ENCODE measurements at regions not wholly inside any gene's neighbourhood (a gene's known extent, or its start where the extent isn't known, plus 50 kb on each side); places are given as distances from the start of the nearest gene placed in this dataset.

- TF ChIP-seq CTCF (IDR thresholded peaks at IDR 0.05) (no peak), EHMT2 (IDR thresholded peaks at IDR 0.05; ENCODE audit: low read depth) (no peak), SMC3 (IDR thresholded peaks at IDR 0.05) (no peak), MYC (IDR thresholded peaks at IDR 0.05; ENCODE audit: borderline replicate concordance, low read length) (no peak), RNF2 (IDR thresholded peaks at IDR 0.05; ENCODE audit: borderline replicate concordance, low read depth) (no peak), CHD2 (IDR thresholded peaks at IDR 0.05; ENCODE audit: low read length, partially characterized antibody) (no peak)
- TF ChIP-seq, protein P1, sequence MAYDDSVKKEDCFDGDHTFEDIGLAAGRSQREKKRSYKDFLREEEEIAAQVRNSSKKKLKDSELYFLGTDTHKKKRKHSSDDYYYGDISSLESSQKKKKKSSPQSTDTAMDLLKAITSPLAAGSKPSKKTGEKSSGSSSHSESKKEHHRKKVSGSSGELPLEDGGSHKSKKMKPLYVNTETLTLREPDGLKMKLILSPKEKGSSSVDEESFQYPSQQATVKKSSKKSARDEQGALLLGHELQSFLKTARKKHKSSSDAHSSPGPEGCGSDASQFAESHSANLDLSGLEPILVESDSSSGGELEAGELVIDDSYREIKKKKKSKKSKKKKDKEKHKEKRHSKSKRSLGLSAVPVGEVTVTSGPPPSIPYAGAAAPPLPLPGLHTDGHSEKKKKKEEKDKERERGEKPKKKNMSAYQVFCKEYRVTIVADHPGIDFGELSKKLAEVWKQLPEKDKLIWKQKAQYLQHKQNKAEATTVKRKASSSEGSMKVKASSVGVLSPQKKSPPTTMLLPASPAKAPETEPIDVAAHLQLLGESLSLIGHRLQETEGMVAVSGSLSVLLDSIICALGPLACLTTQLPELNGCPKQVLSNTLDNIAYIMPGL (CRISPR knock-in tag; IDR thresholded peaks at IDR 0.05; ENCODE audit: borderline replicate concordance), result no peak
Measured at GRCh38 chr5:82540301-82540700, 262.1 kb upstream of the RPS23 start (continued).

DNA sequence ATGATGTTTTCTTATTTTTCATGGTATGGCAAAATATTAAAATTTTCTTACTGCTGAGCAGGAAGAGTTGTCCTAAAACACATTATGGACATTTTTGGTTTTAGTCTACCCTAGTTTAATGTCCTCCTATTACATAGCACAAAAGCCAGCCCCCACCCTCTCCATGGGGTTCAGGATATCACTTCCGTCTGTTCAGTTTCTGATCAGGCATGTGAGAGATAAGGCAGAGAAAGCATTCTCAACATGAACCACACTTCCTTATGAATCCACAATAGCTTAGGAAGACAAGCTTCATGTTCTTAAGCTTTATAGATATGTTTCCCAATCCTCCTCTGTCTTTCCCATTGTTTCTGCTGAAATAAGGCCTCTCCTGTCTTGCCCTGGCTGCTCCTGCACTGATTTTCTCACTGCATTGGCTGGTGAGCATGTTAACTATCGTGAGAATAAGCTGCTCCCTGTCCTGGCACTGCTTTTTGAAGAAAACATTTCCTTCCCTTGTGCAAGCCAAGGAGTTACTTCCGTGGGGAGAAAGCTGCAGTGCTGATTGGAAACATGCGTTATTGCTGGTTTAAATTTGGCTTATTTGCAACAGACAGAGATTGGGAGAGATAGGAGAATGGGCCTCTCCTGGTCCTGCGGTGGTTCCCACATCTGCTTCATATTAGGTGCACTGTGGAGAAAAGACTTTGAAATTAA is 260.3 kb upstream of the RPS23 start:
- POLR2A ChIA-PET, result no interaction called here

More for the DNA sequence above, 260.3 kb upstream of the RPS23 start:
- no peaks in the 10 kb centered on the region for H3K4me1 ChIP-seq
- CTCF ChIA-PET, result interaction anchor here (0.7 kb wide), 1 partner anchor 8 kb away, joined by 3 read pairs; no protein-coding TSS in a partner anchor
- no peak overlapping the region for H3K4me3 ChIP-seq
- H3K9me3 ChIP-seq, result no peaks in the 10 kb centered on the region
- no peak for FAIRE-seq
- no peak for ATAC-seq
- H3K4me2 ChIP-seq, result no peak overlapping the region
- 44% methylated on average over 5 of the region's 5 CpGs for WGBS (ENCODE audit: missing lambda C conversion rate)
- DNase-seq (ENCODE audit: low read depth in 1 of 2, low spot score in 1 of 2), result no peak
- no peak overlapping the region for H3K27ac ChIP-seq
- TF ChIP-seq JUN (IDR thresholded peaks at IDR 0.05) (no peak), FOXS1 (CRISPR knock-in tag; IDR thresholded peaks at IDR 0.05) (no peak), KDM1A (IDR thresholded peaks at IDR 0.05; ENCODE audit: low read depth) (no peak), CHD4 (IDR thresholded peaks at IDR 0.05; ENCODE audit: borderline replicate concordance) (no peak), REST (IDR thresholded peaks at IDR 0.05) (no peak), HEYL (CRISPR knock-in tag; IDR thresholded peaks at IDR 0.05) (no peak)
